ENCODE measurements at regions not wholly inside any gene's neighbourhood (a gene's known extent, or its start where the extent isn't known, plus 50 kb on each side); places are given as distances from the start of the nearest gene placed in this dataset.

GRCh38 chr10:44244745-44245600 is 139.9 kb downstream of the CXCL12 start:
- ChIA-PET POLR2A (ENCODE audit: low non-redundant PET) (no interaction called here), CTCF (interaction anchor here (0.5 to 0.6 kb wide), 2 partner anchors 177 to 1032 kb away, joined by 3 to 5 read pairs; no protein-coding TSS in a partner anchor)
- TF ChIP-seq CTCF (conservative IDR thresholded peaks at IDR 0.05; ENCODE audit: low read depth): no peak

GRCh38 chr10:44243851-44244510 is 140.9 kb downstream of the CXCL12 start:
- DNase-seq (ENCODE audit: low spot score): no peak
- CTCF ChIA-PET: interaction anchor here (0.5 to 0.7 kb wide), 2 partner anchors 17 to 332 kb away, joined by 3 to 4 read pairs; no protein-coding TSS in a partner anchor

More at GRCh38 chr10:44244745-44245600, 139.9 kb downstream of the CXCL12 start:
- no peak for DNase-seq (ENCODE audit: low spot score)
- no peak overlapping the region for H3K27ac ChIP-seq

GRCh38 chr10:44242826-44243225 is 142.1 kb downstream of the CXCL12 start:
- ChIA-PET POLR2A (ENCODE audit: low non-redundant PET) (no interaction called here), CTCF (interaction anchor here (0.6 kb wide), 1 partner anchor 9 kb away, joined by 4 read pairs; no protein-coding TSS in a partner anchor)
- no peak for DNase-seq (ENCODE audit: low spot score)
- H3K27ac ChIP-seq: no peak overlapping the region
- TF ChIP-seq CTCF (conservative IDR thresholded peaks at IDR 0.05; ENCODE audit: low read depth): no peak

More at GRCh38 chr10:44243851-44244510, 140.9 kb downstream of the CXCL12 start:
- POLR2A ChIA-PET (ENCODE audit: low non-redundant PET): no interaction called here
- no peak for TF ChIP-seq CTCF (conservative IDR thresholded peaks at IDR 0.05; ENCODE audit: low read depth)
- H3K27ac ChIP-seq: no peak overlapping the region

- DNase-seq (ENCODE audit: low spot score): no peak
- CTCF ChIA-PET: no interaction called here
- POLR2A ChIA-PET (ENCODE audit: low non-redundant PET): no interaction called here
- no peak for TF ChIP-seq CTCF (conservative IDR thresholded peaks at IDR 0.05; ENCODE audit: low read depth)
- H3K27ac ChIP-seq: no peak overlapping the region
Measured at GRCh38 chr10:44242091-44242490, 142.8 kb downstream of the CXCL12 start.

- no peak for DNase-seq (ENCODE audit: low spot score)
- ChIA-PET POLR2A (ENCODE audit: low non-redundant PET) (no interaction called here), CTCF (interaction anchor here (0.5 kb wide), 1 partner anchor 9 kb away, joined by 3 read pairs; no protein-coding TSS in a partner anchor)
- no peak for TF ChIP-seq CTCF (conservative IDR thresholded peaks at IDR 0.05; ENCODE audit: low read depth)
- H3K27ac ChIP-seq: no peak overlapping the region
Measured at GRCh38 chr10:44240584-44241205, 144.2 kb downstream of the CXCL12 start.

GRCh38 chr10:44238212-44238611 is 146.7 kb downstream of the CXCL12 start:
- no peak overlapping the region for H3K27ac ChIP-seq
- POLR2A ChIA-PET (ENCODE audit: low non-redundant PET): no interaction called here
- CTCF ChIA-PET: no interaction called here
- DNase-seq (ENCODE audit: low spot score): no peak
- no peak for TF ChIP-seq CTCF (conservative IDR thresholded peaks at IDR 0.05; ENCODE audit: low read depth)
